HG03520 (cell line): ENCODE measurements at regions not wholly inside any gene's neighbourhood (a gene's known extent, or its start where the extent isn't known, plus 50 kb on each side); places are given as distances from the start of the nearest gene placed in this dataset.
"Not testable (repeated sequence)": the region's sequence is repeated elsewhere in the genome, so short reads cannot be mapped to it uniquely, and the experiment has no call there.

ENCODE experiments used
- ATAC-seq: cut with Tn5 transposase; IDR thresholded peaks from one replicate; pipeline ENCODE4 v1.9.1; 2021; ENCODE audit warnings: mild to moderate bottlenecking, moderate library complexity; ENCODE audit not compliant: unreplicated experiment

DNA sequence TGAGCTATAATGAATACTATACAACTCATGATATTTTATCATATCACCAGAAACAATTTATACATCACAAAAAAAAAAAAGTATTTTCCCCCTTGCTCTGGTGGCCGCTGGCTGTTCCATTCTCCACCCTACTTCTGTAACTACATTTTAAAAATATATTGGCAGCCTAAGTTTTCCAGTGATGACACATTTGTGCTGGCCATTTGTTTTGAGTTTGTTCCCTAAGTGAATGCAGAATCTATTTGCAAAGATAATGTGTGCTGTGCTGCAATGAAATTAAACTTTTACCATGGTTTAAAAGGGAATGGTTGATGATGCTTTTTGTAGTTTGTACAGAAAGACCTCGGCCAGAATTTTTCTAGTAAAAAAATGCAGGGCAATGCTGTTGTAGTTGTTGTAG lies 1092.8 kb downstream of the TMTC2 start:
- no peak for ATAC-seq

- no peak for ATAC-seq
Observed at GRCh38 chr12:83769151-83769550, 1082.4 kb downstream of the TMTC2 start.

DNA sequence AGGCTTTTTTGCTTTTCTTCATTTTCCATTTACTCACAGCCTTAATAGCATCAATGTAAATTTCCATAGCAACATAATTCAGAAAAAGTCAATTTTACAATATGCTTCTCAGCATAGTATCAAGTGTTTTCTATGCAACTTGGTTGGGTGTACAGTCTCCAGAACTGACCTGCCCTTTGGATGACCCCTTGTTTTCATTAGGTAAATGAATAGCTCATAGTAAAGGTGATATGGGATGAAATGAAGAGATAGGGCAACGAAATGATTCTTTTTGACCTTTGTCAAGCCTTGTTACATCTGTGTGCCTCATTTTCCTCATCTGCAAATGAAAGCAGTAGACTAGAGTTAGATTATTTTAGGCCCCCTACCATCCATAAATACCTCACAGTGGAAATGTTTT lies 1081.0 kb downstream of the TMTC2 start:
- ATAC-seq: no peak

GRCh38 chr12:83763425-83763824 lies 1076.7 kb downstream of the TMTC2 start:
- ATAC-seq: no peak

- ATAC-seq: no peak
Observed at GRCh38 chr12:83759906-83760305, 1073.2 kb downstream of the TMTC2 start.

- no peak for ATAC-seq
Observed at GRCh38 chr12:83758888-83759631, 1072.4 kb downstream of the TMTC2 start.

GRCh38 chr12:83753904-83754303 lies 1067.2 kb downstream of the TMTC2 start:
- ATAC-seq: no peak

GRCh38 chr12:83753205-83753604 lies 1066.5 kb downstream of the TMTC2 start:
- ATAC-seq: no peak

DNA sequence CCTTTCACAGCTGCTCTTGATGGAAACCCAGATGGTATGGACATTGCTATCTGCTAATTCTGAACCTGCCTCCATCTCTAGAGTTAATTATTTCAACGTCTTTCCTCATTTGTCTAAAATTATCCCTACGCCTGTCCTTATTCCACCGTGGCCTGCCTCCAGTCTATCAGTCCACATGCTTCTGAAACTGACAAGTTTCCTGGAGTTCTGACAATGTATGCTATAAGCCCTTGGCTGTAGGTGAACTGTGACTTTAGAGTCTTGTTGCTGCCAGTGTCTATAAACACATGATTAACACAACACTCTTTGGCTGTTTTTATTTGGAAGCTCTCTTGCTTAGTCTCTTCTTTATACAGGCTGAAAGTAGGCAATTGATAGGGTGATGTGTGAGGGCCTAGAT lies 1052.9 kb downstream of the TMTC2 start:
- ATAC-seq: no peak

- ATAC-seq: no peak
Observed at GRCh38 chr12:83710851-83711250, 1024.1 kb downstream of the TMTC2 start.

GRCh38 chr12:83709899-83710298 lies 1023.2 kb downstream of the TMTC2 start:
- ATAC-seq: no peak

- no peak for ATAC-seq
Observed at GRCh38 chr12:83700838-83701237, 1014.1 kb downstream of the TMTC2 start.

DNA sequence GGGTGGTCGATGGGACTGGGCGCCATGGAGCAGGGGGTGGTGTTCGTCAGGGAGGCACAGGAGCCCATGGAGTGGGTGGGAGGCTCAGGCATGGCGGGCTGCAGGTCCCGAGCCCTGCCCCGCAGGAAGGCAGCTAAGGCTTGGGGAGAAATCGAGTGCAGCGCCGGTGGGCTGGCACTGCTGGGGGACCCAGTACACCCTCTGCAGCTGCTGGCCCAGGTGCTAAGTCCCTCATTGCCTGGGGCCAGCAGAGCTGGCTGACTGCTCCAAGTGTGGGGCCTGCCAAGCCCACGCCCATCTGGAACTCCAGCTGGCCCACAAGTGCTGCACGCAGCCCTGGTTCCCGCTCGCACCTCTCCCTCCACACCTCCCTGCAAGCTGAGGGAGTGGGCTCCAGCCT lies 1009.6 kb downstream of the TMTC2 start:
- not testable (repeated sequence) for ATAC-seq

DNA sequence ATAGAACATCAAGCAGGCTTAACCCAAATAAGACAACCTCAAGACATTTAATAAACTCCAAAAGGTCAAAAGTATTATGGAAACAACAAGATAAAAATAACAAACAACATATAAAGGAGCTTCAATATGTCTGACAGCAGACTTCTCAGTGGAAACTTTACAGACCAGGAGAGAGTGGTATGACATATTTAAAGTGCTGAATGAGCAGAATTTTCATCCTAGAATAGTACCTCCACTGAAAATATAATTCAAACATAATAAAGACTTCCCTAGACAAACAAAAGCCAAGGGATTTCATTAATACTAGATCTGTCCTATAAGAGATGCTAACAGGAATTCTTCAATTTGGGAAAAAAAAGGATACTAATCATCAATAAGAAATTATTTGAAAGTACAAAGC lies 1005.0 kb downstream of the TMTC2 start:
- no peak for ATAC-seq

GRCh38 chr12:83690465-83690864 lies 1003.8 kb downstream of the TMTC2 start:
- no peak for ATAC-seq

GRCh38 chr12:83689333-83689732 lies 1002.6 kb downstream of the TMTC2 start:
- ATAC-seq: no peak

DNA sequence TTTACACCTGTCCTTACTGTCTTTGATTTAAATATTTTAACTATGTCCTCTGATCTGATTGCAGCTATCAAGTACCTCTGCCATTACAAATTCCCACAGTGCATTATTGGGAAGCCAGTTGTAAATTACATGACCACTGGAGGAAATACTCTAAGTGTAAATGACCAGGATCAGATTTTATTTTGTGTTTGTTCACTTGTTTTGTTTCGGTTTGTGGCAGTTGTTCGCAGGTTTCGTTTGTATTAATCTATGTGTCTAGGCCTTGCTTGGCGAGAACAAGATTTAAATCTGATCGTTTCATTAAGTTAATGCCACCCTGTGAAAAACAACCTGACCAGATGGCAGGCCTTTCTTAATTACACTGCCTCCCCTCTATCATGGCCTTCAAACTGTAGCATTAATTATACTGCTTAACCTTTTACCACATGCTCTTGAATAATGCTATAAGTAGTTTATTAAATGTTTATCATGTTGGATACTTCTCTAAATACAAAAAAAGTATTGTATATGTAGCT lies 990.1 kb downstream of the TMTC2 start:
- no peak for ATAC-seq

- no peak for ATAC-seq
Observed at GRCh38 chr12:83666690-83667089, 980.0 kb downstream of the TMTC2 start.

- ATAC-seq: no peak
Observed at GRCh38 chr12:83665634-83666218, 979.0 kb downstream of the TMTC2 start.

GRCh38 chr12:83664650-83665049 lies 977.9 kb downstream of the TMTC2 start:
- ATAC-seq: no peak

DNA sequence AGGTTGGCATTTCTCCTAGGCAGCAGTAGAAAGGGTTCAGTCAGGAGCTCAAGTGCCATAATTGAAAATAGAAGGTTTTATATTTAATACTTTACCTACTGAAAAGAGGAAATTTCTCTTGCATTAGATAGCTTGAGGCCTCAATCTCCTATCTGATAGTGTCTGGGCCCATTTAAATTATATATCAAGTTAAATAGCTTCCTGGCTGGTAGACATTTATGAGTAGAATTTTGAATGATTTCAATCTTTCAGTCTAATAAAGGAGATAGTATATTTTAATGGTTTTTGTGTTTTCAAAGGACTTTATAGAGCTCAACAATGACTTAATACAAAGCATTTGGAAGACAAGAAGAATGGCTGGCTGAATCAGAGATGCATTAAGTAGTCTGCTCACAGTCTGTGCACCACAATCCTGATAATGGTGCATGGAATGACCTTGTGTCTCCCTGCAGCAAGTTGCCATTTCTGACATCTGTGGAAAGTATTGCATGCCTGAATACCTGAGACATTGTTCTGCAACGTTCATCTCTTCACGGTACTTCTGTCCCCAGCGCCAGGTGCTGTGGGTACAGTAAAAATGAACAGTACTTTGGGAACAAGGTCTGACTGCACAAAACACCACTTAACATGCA lies 974.1 kb downstream of the TMTC2 start:
- no peak for ATAC-seq

DNA sequence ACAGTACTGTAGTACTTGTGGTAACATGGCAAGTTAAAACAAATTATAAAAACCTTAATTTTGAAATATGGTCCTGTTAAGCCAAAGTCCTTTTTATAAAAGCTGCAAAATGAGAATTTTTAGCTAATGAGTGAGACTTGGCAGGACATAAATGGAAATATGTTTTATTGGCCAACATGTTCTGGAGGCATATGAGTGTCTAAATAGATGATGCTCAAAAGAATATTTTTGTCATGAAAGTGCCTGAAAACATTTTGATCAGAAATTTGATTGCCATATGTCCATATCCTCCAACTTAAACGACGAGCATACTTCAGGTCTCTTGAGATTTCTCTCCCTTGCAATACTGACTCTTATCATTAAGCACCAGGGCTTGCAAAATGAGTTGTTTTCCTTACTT lies 972.6 kb downstream of the TMTC2 start:
- ATAC-seq: no peak
